ENCODE measurements at regions not wholly inside any gene's neighbourhood (a gene's known extent, or its start where the extent isn't known, plus 50 kb on each side); places are given as distances from the start of the nearest gene placed in this dataset.

DNA sequence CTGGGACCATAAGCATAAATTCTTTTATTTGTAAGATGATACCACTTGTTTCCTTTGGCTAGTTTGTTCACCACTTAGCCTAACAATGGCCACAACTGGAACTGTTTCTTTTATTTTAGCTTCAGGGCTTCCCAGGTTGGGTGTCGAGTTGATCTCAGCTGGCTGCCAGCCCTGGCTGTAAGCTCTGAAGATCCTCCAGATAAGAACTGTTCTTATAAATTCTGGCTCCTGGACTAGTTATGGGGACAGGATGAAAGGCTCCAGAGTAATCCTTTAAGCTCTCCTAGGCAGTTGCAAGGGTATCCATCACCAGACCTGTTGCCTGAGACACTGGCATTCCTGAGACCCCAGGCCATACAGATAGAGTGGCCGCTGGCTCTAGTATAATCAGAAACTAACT, 129.4 kb upstream of the ACSL4 start:
- TF ChIP-seq MYC (IDR thresholded peaks at IDR 0.05; ENCODE audit: borderline replicate concordance, low read length) = no peak
- no peak for TF ChIP-seq MAFK (IDR thresholded peaks at IDR 0.05; ENCODE audit: partially characterized antibody)
- TF ChIP-seq CHD2 (IDR thresholded peaks at IDR 0.05; ENCODE audit: low read length, partially characterized antibody) = no peak
- TF ChIP-seq CBX2 (IDR thresholded peaks at IDR 0.05; ENCODE audit: borderline replicate concordance, low read depth) = no peak
- TF ChIP-seq, protein P1, sequence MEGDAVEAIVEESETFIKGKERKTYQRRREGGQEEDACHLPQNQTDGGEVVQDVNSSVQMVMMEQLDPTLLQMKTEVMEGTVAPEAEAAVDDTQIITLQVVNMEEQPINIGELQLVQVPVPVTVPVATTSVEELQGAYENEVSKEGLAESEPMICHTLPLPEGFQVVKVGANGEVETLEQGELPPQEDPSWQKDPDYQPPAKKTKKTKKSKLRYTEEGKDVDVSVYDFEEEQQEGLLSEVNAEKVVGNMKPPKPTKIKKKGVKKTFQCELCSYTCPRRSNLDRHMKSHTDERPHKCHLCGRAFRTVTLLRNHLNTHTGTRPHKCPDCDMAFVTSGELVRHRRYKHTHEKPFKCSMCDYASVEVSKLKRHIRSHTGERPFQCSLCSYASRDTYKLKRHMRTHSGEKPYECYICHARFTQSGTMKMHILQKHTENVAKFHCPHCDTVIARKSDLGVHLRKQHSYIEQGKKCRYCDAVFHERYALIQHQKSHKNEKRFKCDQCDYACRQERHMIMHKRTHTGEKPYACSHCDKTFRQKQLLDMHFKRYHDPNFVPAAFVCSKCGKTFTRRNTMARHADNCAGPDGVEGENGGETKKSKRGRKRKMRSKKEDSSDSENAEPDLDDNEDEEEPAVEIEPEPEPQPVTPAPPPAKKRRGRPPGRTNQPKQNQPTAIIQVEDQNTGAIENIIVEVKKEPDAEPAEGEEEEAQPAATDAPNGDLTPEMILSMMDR (IDR thresholded peaks at IDR 0.05) = no peak
- no peak for TF ChIP-seq JUNB (IDR thresholded peaks at IDR 0.05)
- no peak for TF ChIP-seq POLR2A (IDR thresholded peaks at IDR 0.05; ENCODE audit: low read length)
- TF ChIP-seq SMC3 (IDR thresholded peaks at IDR 0.05) = no peak
- TF ChIP-seq GATA3 (IDR thresholded peaks at IDR 0.05; ENCODE audit: borderline replicate concordance) = no peak
- TF ChIP-seq FOSB (CRISPR knock-in tag; IDR thresholded peaks at IDR 0.05) = no peak
- no peak for TF ChIP-seq RARB (CRISPR knock-in tag; IDR thresholded peaks at IDR 0.05)
- TF ChIP-seq, protein P2, sequence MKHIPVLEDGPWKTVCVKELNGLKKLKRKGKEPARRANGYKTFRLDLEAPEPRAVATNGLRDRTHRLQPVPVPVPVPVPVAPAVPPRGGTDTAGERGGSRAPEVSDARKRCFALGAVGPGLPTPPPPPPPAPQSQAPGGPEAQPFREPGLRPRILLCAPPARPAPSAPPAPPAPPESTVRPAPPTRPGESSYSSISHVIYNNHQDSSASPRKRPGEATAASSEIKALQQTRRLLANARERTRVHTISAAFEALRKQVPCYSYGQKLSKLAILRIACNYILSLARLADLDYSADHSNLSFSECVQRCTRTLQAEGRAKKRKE (CRISPR knock-in tag; IDR thresholded peaks at IDR 0.05; ENCODE audit: low read depth) = no peak
- no peak for TF ChIP-seq RAD21 (conservative IDR thresholded peaks at IDR 0.05 in 1 of 2, IDR thresholded peaks at IDR 0.05 in 1 of 2)
- no peak for TF ChIP-seq PHF8 (IDR thresholded peaks at IDR 0.05; ENCODE audit: borderline replicate concordance, low read depth)
